Hepatocyte (in vitro differentiated cells): ENCODE measurements at regions not wholly inside any gene's neighbourhood (a gene's known extent, or its start where the extent isn't known, plus 50 kb on each side); places are given as distances from the start of the nearest gene placed in this dataset.

ENCODE experiments used
- DNase-seq: peaks from one replicate; pipeline ENCODE4 v3.0.0-alpha.2; 2016; ENCODE audit warnings: low spot score
- H2AFZ ChIP-seq: fragments of 200-600 bp; sonication (generic); 2 replicates; pipeline ENCODE4 v1.6.0; 2016; ENCODE audit warnings: antibody characterized with exemption, mild to moderate bottlenecking
- H3K27ac ChIP-seq: fragments of 200-600 bp; sonication (generic); 2 replicates; pipeline ENCODE4 v1.5.1; 2016; ENCODE audit warnings: mild to moderate bottlenecking
- H3K27me3 ChIP-seq: fragments of 200-600 bp; sonication (generic); 2 replicates; pipeline ENCODE4 v1.6.1; 2016
- H3K36me3 ChIP-seq: fragments of 200-600 bp; sonication (generic); replicated peaks from 2 replicates; pipeline ENCODE4 v1.5.1; 2016; ENCODE audit warnings: low read depth; ENCODE audit not compliant: insufficient read depth
- H3K4me1 ChIP-seq: fragments of 200-600 bp; sonication (generic); 2 replicates; pipeline ENCODE4 v1.5.1; 2016; ENCODE audit warnings: mild to moderate bottlenecking, moderate library complexity; ENCODE audit not compliant: insufficient read depth
- H3K4me2 ChIP-seq: fragments of 200-600 bp; sonication (generic); 2 replicates; pipeline ENCODE4 v1.6.0; 2016
- H3K4me3 ChIP-seq: fragments of 200-600 bp; sonication (generic); 2 replicates; pipeline ENCODE4 v1.5.1; 2016; ENCODE audit warnings: mild to moderate bottlenecking
- H3K79me2 ChIP-seq: fragments of 200-600 bp; sonication (generic); 2 replicates; pipeline ENCODE4 v1.6.0; 2017; ENCODE audit warnings: mild to moderate bottlenecking
- H3K9me2 ChIP-seq: fragments of 200-600 bp; sonication (generic); replicated peaks from 2 replicates; pipeline ENCODE4 v1.6.0; 2017; ENCODE audit warnings: mild to moderate bottlenecking; ENCODE audit not compliant: insufficient read depth
- H3K9me3 ChIP-seq: fragments of 200-600 bp; sonication (generic); 2 replicates; pipeline ENCODE4 v1.5.1; 2016; ENCODE audit warnings: low read depth, mild to moderate bottlenecking
- H4K20me1 ChIP-seq: fragments of 200-600 bp; sonication (generic); 2 replicates; pipeline ENCODE4 v1.6.0; 2016; ENCODE audit warnings: mild to moderate bottlenecking; ENCODE audit not compliant: insufficient read depth, poor library complexity, severe bottlenecking
- CTCF ChIP-seq: fragments of 200-600 bp; sonication (generic); IDR thresholded peaks from 2 replicates; pipeline ENCODE4 v1.5.1; 2016; ENCODE audit warnings: antibody characterized with exemption, mild to moderate bottlenecking; ENCODE audit not compliant: poor library complexity
- EZH2 ChIP-seq: fragments of 200-600 bp; sonication (generic); IDR thresholded peaks from 2 replicates; pipeline ENCODE4 v1.6.1; 2016; ENCODE audit warnings: antibody characterized with exemption, mild to moderate bottlenecking, borderline replicate concordance
- EZH2phosphoT487 ChIP-seq: fragments of 200-600 bp; sonication (generic); IDR thresholded peaks from one replicate; pipeline ENCODE4 v1.6.1; 2018; ENCODE audit warnings: antibody characterized with exemption, mild to moderate bottlenecking, low read depth, moderate library complexity; ENCODE audit not compliant: unreplicated experiment, severe bottlenecking
- WGBS: methylation state at CpG from one replicate; pipeline ENCODE4 v1.1.6; 2016; ENCODE audit warnings: low lambda C conversion rate; ENCODE audit errors: missing lambda C conversion rate; 5-methylcytosine and 5-hydroxymethylcytosine counted together

GRCh38 chr1:222955964-222956363 lies 141.1 kb downstream of the DISP1 start:
- no peaks in the 10 kb centered on the region for H3K27me3 ChIP-seq
- H3K4me1 ChIP-seq: no peaks in the 10 kb centered on the region
- no peaks in the 10 kb centered on the region for H4K20me1 ChIP-seq
- H2AFZ ChIP-seq: no peak overlapping the region
- 96% methylated on average over 2 of the region's 2 CpGs for WGBS
- peak overlapping the region; percentile 23 for H3K27ac ChIP-seq
- no peaks in the 10 kb centered on the region for H3K79me2 ChIP-seq
- TF ChIP-seq CTCF (no peak), EZH2phosphoT487 (no peak)
- no peaks in the 10 kb centered on the region for H3K9me3 ChIP-seq
- H3K36me3 ChIP-seq: no peaks in the 10 kb centered on the region
- DNase-seq: no peak
- no peak overlapping the region for H3K4me2 ChIP-seq
- H3K4me3 ChIP-seq: no peak overlapping the region
- H3K9me2 ChIP-seq: no peaks in the 10 kb centered on the region

GRCh38 chr1:222956601-222957000 lies 141.8 kb downstream of the DISP1 start:
- Histone ChIP-seq H2AFZ (no peak overlapping the region), H3K36me3 (no peaks in the 10 kb centered on the region), H3K27ac (no peak overlapping the region), H3K4me2 (no peak overlapping the region), H3K9me2 (no peaks in the 10 kb centered on the region), H4K20me1 (no peaks in the 10 kb centered on the region), H3K79me2 (no peaks in the 10 kb centered on the region), H3K9me3 (no peaks in the 10 kb centered on the region), H3K4me3 (no peak overlapping the region), H3K27me3 (no peaks in the 10 kb centered on the region), H3K4me1 (no peaks in the 10 kb centered on the region)
- DNase-seq: no peak
- no peak for TF ChIP-seq CTCF
- no peak for TF ChIP-seq EZH2
- TF ChIP-seq EZH2phosphoT487: no peak

GRCh38 chr1:222967466-222968240 lies 152.8 kb downstream of the DISP1 start:
- H3K27ac ChIP-seq: no peak overlapping the region
- no peaks in the 10 kb centered on the region for H3K36me3 ChIP-seq
- no peak overlapping the region for H3K4me2 ChIP-seq
- H3K79me2 ChIP-seq: no peaks in the 10 kb centered on the region
- TF ChIP-seq EZH2phosphoT487: no peak
- TF ChIP-seq CTCF: no peak
- TF ChIP-seq EZH2: no peak
- H2AFZ ChIP-seq: no peak overlapping the region
- no peaks in the 10 kb centered on the region for H3K9me3 ChIP-seq
- no peak overlapping the region for H3K4me3 ChIP-seq
- no peaks in the 10 kb centered on the region for H4K20me1 ChIP-seq
- 91% methylated on average over 5 of the region's 5 CpGs for WGBS
- no peak for DNase-seq
- H3K9me2 ChIP-seq: no peaks in the 10 kb centered on the region
- H3K27me3 ChIP-seq: no peaks in the 10 kb centered on the region
- H3K4me1 ChIP-seq: no peaks in the 10 kb centered on the region

GRCh38 chr1:222970040-222970439 lies 155.2 kb downstream of the DISP1 start:
- no peaks in the 10 kb centered on the region for H3K9me2 ChIP-seq
- H4K20me1 ChIP-seq: no peaks in the 10 kb centered on the region
- no peak for DNase-seq
- no peaks in the 10 kb centered on the region for H3K4me1 ChIP-seq
- H3K4me3 ChIP-seq: no peak overlapping the region
- no peaks in the 10 kb centered on the region for H3K79me2 ChIP-seq
- no peaks in the 10 kb centered on the region for H3K27me3 ChIP-seq
- no peak overlapping the region for H3K4me2 ChIP-seq
- 52% methylated on average over 8 of the region's 8 CpGs for WGBS
- TF ChIP-seq EZH2phosphoT487 (no peak), EZH2 (no peak), CTCF (no peak)
- no peak overlapping the region for H3K27ac ChIP-seq
- no peaks in the 10 kb centered on the region for H3K36me3 ChIP-seq
- no peak overlapping the region for H2AFZ ChIP-seq
- H3K9me3 ChIP-seq: no peaks in the 10 kb centered on the region
